Ishikawa (cell line): ENCODE measurements at regions not wholly inside any gene's neighbourhood (a gene's known extent, or its start where the extent isn't known, plus 50 kb on each side); places are given as distances from the start of the nearest gene placed in this dataset.

Source experiments
- CEBPB ChIP-seq: IDR thresholded peaks from 2 replicates; pipeline ENCODE4 v1.6.1; 2012
- CREB1 ChIP-seq: IDR thresholded peaks from 2 replicates; pipeline ENCODE4 v1.6.1; 2012; ENCODE audit warnings: low read depth
- EGR1 ChIP-seq: IDR thresholded peaks from 2 replicates; pipeline ENCODE4 v1.6.1; 2012
- EP300 ChIP-seq: IDR thresholded peaks from 2 replicates; pipeline ENCODE4 v1.6.1; 2012; ENCODE audit warnings: borderline replicate concordance
- FOXM1 ChIP-seq: IDR thresholded peaks from 2 replicates; pipeline ENCODE4 v1.6.1; 2012; ENCODE audit warnings: low read depth, borderline replicate concordance
- NFIC ChIP-seq: IDR thresholded peaks from 2 replicates; pipeline ENCODE4 v1.6.1; 2012
- RAD21 ChIP-seq: IDR thresholded peaks from 2 replicates; pipeline ENCODE4 v1.6.1; 2012; ENCODE audit warnings: low read depth
- TAF1 ChIP-seq: IDR thresholded peaks from 2 replicates; pipeline ENCODE4 v1.6.1; 2012; ENCODE audit warnings: low read depth, mild to moderate bottlenecking
- TCF12 ChIP-seq: IDR thresholded peaks from 2 replicates; pipeline ENCODE4 v1.6.1; 2012; ENCODE audit warnings: low read depth
- TEAD4 ChIP-seq: IDR thresholded peaks from 2 replicates; pipeline ENCODE4 v1.6.1; 2012
- YY1 ChIP-seq: IDR thresholded peaks from 2 replicates; pipeline ENCODE4 v1.6.1; 2012; ENCODE audit warnings: low read depth
- ZBTB7A ChIP-seq: IDR thresholded peaks from 2 replicates; pipeline ENCODE4 v1.6.1; 2012; ENCODE audit warnings: low read depth
- TF ChIP-seq, protein P1 (sequence below): IDR thresholded peaks from 2 replicates; pipeline ENCODE4 v1.6.1; 2012; ENCODE audit warnings: low read depth, mild to moderate bottlenecking
- TF ChIP-seq, protein P2 (sequence below): IDR thresholded peaks from 2 replicates; pipeline ENCODE4 v1.6.1; 2012
- TF ChIP-seq, protein P3 (sequence below): IDR thresholded peaks from 2 replicates; pipeline ENCODE4 v1.6.1; 2012

DNA sequence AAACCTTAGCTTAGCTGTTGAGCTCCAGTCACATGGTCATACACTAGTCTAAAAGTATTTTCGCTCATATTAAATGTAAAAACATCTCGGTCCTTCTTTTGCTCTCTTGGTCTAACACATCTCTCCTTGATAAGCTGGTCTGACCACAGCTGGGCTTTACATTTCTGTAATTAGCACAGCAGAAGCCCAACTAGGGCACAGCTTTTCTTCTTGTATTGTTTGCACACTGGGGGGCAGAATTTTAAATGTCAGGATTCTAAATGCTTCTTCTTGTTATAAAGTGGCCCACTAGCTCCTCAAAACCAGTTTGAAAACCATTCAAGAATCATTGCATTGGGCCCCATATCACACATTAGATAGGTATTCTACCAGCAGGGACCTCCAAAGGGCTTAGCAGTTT lies 289.1 kb upstream of the PKN2 start:
- TF ChIP-seq CEBPB (no peak), TCF12 (no peak), ZBTB7A (no peak), EP300 (no peak), TAF1 (no peak), EGR1 (no peak), CREB1 (no peak), TEAD4 (no peak), YY1 (no peak), FOXM1 (no peak), RAD21 (no peak), NFIC (no peak)
- TF ChIP-seq, protein P1, sequence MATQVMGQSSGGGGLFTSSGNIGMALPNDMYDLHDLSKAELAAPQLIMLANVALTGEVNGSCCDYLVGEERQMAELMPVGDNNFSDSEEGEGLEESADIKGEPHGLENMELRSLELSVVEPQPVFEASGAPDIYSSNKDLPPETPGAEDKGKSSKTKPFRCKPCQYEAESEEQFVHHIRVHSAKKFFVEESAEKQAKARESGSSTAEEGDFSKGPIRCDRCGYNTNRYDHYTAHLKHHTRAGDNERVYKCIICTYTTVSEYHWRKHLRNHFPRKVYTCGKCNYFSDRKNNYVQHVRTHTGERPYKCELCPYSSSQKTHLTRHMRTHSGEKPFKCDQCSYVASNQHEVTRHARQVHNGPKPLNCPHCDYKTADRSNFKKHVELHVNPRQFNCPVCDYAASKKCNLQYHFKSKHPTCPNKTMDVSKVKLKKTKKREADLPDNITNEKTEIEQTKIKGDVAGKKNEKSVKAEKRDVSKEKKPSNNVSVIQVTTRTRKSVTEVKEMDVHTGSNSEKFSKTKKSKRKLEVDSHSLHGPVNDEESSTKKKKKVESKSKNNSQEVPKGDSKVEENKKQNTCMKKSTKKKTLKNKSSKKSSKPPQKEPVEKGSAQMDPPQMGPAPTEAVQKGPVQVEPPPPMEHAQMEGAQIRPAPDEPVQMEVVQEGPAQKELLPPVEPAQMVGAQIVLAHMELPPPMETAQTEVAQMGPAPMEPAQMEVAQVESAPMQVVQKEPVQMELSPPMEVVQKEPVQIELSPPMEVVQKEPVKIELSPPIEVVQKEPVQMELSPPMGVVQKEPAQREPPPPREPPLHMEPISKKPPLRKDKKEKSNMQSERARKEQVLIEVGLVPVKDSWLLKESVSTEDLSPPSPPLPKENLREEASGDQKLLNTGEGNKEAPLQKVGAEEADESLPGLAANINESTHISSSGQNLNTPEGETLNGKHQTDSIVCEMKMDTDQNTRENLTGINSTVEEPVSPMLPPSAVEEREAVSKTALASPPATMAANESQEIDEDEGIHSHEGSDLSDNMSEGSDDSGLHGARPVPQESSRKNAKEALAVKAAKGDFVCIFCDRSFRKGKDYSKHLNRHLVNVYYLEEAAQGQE = no peak
- TF ChIP-seq, protein P2, sequence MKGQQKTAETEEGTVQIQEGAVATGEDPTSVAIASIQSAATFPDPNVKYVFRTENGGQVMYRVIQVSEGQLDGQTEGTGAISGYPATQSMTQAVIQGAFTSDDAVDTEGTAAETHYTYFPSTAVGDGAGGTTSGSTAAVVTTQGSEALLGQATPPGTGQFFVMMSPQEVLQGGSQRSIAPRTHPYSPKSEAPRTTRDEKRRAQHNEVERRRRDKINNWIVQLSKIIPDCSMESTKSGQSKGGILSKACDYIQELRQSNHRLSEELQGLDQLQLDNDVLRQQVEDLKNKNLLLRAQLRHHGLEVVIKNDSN = no peak
- TF ChIP-seq, protein P3, sequence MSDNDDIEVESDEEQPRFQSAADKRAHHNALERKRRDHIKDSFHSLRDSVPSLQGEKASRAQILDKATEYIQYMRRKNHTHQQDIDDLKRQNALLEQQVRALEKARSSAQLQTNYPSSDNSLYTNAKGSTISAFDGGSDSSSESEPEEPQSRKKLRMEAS = no peak

DNA sequence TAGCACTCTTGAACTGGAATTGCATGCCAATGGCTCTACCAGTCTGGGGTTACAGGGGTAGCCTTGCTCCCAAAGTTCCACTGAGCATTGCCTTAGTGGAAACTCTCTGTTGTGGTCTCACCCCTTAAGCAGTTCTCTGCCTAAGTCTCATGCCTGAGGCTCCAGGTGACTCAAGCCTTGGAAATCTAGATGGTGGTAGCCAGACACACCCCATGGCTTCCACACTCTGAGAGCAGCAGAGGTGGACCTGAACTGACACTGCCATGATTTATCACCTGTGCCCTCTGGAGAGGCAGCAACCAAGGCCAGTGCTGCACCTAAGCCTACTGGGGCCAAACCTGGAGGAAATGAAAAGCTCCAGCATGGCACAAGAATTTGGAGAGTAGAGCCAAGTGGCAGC lies 285.7 kb upstream of the PKN2 start:
- TF ChIP-seq ZBTB7A (no peak), FOXM1 (no peak), TAF1 (no peak), NFIC (no peak), YY1 (no peak), CEBPB (no peak), EGR1 (no peak), RAD21 (no peak), TCF12 (no peak), CREB1 (no peak), EP300 (no peak), TEAD4 (no peak)
- TF ChIP-seq, protein P1 = no peak
- TF ChIP-seq, protein P2 = no peak
- TF ChIP-seq, protein P3 = no peak

DNA sequence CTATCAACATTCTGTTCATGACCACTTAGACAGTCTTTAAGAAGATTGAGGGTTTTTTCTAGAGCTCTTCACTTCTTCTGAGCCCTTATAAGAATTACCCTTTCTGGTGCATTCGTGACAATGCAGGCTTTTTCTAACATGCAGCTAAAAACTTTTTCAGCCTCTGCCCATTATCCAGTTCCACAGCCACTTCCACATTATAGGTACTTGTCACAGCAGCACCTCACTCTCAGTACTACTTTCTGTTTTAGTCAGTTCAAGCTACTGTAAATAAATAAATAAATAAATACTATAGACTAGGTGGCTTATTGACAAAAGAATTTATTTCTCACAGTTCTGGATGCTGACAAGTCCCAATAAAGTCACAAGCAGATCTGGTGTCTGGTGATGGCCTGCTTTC lies 284.4 kb upstream of the PKN2 start:
- TF ChIP-seq FOXM1 (no peak), CREB1 (no peak), EP300 (no peak), CEBPB (no peak), YY1 (no peak), NFIC (no peak), TCF12 (no peak), TEAD4 (no peak), EGR1 (no peak), RAD21 (no peak), ZBTB7A (no peak), TAF1 (no peak)
- TF ChIP-seq, protein P2 = no peak
- TF ChIP-seq, protein P1 = no peak
- TF ChIP-seq, protein P3 = no peak

DNA sequence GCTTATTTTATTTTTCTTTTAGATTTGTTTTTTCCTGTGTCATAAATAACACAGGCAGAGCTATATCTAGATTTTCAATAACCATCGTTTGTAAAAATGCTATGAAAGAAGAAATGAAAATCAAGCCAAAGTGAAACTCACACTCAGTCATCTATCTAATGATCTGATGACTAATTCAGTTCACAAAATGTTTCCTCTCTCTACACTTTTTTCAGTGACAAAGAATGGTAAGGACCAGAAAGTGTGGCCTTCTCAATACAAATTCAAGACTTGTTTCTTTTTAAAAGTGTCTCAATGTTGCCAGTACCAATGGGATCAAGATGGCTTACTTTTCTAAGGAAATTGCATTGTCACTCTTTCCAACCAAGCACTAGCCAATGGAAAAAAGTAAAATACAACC lies 282.8 kb upstream of the PKN2 start:
- TF ChIP-seq EGR1 = no peak
- no peak for TF ChIP-seq ZBTB7A
